AG08395 (cell line): ENCODE measurements at regions not wholly inside any gene's neighbourhood (a gene's known extent, or its start where the extent isn't known, plus 50 kb on each side); places are given as distances from the start of the nearest gene placed in this dataset.
"Not testable (repeated sequence)": the region's sequence is repeated elsewhere in the genome, so short reads cannot be mapped to it uniquely, and the experiment has no call there.

Source experiments
- DNase-seq: peaks from one replicate; pipeline ENCODE4 v3.0.0; 2012; ENCODE audit warnings: mixed read lengths, low spot score

DNA sequence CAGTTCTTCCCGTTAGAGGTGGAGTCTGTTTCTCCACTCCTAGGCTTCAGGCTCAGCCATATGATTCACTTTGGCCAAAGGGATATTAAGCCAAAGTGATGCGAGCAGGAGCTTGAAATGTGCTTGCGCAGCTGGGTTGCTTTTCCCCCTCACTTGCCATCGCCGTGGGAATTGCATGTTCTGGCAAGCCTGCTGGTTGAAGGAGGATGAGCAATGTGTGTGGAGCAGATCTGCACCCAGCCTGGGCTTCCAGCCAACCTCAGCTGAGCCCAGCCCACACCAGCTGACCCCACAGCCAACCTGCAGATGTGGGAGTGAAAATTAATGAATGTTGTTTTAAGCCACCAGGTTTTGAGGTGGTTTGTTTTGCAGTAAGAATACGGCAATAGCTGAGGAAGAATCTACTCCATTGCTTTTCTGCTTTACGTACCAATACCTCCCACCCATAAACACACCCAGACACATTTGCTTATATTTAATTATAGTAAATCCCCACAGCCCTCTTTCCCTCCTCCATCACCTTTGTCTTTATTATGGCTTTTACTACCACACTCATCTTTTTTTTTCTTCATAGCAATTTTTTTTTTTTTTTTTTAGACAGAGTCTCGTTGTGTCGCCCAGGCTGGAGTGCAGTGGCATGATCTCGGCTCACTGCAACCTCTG, 132.8 kb upstream of the FUNDC1 start:
- DNase-seq, result peak; percentile 83

DNA sequence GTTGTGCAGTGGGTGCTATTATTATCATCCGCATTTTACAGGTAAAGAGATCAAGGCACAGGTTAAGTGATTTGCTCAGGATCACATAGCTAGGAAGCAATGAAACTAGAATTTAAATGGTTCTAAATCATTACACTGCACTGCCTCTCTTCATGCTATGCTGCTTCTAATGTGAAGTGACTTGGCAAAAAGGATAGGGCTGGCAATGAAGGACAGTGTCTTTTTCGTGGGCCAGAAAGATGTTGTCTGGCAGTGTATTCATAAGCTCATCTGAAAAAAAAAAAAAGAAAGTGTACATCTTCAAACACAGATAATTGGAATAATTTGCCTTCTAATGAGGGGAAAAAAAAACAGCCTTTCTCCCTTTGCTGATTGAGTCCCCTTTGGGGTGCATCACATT, 132.2 kb upstream of the FUNDC1 start:
- no peak for DNase-seq

DNA sequence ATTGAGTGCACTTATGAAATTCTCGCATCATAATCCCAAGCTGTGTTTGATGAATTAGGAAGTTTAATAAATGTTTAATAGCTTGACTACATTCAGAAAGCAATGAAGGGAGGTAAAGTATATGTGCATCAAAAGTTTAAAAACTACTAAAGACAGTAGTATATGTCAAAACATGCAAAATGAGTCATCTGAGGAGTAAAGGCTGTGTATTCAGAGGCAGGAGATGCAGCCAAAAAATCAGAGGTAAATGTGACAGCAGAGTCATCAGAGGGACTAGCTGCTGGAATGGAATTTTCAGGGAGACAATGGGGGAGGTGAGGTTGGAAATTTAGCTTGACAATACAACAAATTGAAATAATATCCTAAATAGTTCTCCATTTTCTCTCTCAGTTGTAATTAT, 127.0 kb upstream of the FUNDC1 start:
- no peak for DNase-seq

DNA sequence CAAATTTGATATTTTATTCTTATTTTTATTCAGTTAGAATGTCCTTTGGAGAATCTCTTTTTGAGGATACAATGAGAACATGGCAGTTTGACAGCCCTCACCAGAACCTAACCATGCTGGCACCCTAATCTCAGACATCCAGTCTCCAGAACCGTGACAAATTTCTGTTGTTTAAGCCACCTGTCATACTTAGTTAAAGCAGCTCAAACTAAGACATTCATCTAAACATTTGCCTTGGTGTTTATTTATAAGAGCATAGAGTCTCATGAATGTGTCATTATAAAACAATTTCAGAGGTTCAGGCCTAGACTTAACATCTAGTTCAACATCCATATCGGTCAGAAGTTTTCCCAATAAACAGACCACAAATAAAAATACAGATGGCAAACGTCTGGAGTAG, 125.1 kb upstream of the FUNDC1 start:
- DNase-seq, result no peak

DNA sequence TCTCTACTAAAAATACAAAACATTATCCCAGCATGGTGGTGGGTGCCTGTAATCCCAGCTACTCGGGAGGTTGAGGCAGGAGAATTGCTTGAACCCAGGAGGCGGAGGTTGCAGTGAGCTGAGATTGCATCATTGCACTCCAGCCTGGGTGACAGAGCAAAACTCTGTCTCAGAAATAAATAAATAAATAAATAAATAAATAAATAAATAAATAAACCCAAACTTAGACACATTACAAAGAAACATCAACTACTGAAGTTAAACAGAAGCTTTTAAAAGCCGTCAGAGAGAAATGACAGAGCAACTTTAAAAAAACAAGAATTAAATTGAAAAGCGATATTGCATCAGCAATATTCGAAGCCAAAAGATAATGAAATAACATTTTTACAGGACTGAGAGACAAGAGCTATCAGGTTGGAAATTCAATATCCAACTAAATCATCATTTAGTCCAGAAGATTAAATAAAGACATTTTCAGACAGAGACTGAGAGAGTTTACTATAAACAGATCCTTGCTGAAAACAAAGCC, 115.1 kb upstream of the FUNDC1 start:
- not testable (repeated sequence) for DNase-seq

DNA sequence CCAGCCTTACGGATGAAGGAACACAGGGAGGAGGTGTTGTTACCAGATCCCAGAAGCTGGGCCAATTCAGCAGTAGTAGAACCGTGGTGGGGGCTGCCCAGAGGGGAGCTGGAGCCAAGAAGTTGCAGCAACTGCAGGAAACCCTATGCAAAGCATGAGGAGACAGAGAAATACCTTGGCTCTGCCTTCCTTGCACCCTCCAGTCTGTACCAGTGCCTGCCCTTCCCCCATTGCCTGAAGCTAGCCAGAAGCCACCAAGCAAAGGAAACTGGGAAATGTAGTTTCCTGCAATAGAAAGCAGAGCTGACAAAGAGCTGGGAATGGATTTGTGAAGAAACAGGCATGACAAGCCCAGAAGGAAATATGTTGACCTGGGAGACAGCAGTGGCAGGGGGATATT, 108.7 kb upstream of the FUNDC1 start:
- DNase-seq, result no peak

DNA sequence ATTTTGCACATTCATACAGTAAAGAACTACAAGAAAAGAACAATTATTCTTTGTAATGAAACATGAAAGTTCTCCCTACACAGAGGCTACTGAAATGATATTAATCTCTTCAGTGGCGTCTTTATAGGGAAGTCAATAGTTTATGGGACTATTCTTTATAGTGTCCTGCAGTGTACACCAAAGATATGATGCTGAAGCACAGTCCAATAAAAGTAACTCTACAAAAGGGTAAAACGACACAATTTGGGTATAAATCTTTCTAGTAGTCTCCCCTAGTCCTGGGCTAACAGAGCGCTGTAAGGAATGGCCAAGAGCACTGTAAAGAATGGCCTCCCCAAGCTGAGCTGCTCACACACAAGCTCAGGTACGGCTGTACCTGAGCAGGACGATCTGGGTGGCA, 101.1 kb upstream of the FUNDC1 start:
- DNase-seq, result no peak

DNA sequence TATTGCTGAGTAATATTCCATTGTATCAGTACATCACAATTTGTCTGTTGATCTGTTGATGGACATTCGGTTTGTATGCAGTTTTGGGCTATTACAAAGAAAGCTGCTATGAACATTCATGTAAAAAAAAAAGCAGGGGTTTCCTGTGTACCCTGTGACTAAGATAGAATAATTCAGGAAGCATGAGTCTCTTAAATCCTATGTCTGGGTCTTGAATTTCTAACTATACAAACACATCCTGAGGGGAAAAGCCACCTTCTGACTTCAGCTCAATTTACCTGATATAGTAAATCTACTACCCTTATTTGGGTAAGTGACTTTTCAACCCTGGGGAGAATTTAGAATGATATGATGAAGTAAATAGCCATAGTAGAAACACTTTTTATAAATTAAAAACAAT, 94.6 kb upstream of the FUNDC1 start:
- no peak for DNase-seq

DNA sequence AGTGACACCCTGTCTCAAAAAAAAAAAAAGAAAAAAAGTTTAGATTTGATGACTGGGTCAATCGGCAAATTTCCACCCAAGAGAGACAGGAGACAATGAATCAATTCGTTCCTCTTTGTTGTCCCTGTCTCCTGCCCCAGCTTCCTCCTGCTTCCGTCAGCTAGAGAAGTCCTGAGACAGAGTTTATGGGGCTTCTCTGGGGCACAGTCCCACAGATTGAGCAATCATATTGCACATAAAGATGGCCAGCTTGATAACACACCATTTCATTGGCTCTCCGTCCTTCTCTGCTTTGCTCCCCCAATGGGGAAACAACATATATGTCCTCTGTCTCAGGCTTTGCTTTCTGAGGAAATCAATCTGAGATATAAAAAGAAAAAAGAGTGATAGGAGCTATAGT, 78.4 kb upstream of the FUNDC1 start:
- no peak for DNase-seq

DNA sequence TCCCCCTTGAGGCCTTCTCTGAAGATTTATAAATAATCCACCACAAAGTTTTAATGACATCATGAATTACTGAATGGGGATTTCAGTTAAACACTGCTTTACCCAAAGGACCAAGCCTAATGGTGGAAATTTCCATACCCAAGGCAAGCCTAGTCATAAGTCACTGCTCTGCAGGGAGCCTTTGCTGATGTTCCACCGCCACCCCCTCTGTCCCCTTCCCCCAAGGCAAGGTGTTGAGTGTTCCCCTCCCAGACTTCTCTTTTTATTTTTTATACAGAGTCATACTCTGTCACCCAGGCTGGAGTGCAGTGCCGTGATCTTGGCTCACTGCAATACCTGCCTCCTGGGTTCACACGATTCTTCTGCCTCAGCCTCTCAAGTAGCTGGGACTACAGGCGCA, 76.4 kb upstream of the FUNDC1 start:
- no peak for DNase-seq

DNA sequence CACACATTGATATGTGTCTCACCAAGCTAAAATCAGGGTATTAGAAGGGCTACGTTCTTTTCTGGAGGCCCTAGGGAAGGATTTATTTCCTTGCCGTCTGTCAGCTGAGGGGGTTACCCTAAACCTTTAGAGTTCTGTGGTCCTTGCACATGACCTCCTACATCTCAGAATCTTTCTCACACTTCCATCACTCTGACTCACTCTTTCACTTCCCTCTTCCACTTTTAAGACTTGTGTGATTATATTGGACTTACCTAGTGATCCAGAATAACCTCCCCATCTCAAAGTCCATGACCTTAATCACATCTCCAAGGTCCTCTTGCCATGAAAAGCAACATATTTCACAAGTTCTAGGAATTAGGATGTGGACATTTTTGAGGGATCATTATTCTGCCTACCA, 53.6 kb upstream of the FUNDC1 start:
- DNase-seq, result no peak
